MCF 10A (cell line): ENCODE measurements at regions not wholly inside any gene's neighbourhood (a gene's known extent, or its start where the extent isn't known, plus 50 kb on each side); places are given as distances from the start of the nearest gene placed in this dataset.
"Not testable (repeated sequence)": the region's sequence is repeated elsewhere in the genome, so short reads cannot be mapped to it uniquely, and the experiment has no call there.

Experiments
- BruUV-seq: library from RNA; stranded (reverse); fragments of 400-500 nt; replicated peaks from 2 replicates; lab custom pipeline; 2021; lab: Mats Ljungman, UMichigan
- CTCF ChIA-PET: fragments of 300-600 bp; sonication (Branson Sonifier 250); formaldehyde crosslinking; extraction: SDS; loops from one replicate; lab custom pipeline; 2021; ENCODE audit warnings: antibody characterized with exemption, inconsistent platforms; lab: Yijun Ruan, JAX
- POLR2A ChIA-PET: fragments of 300-600, 350-650 bp; sonication (Branson Sonifier 250); formaldehyde crosslinking; extraction: SDS; loops from one replicate; lab custom pipeline; 2020; ENCODE audit warnings: antibody characterized with exemption, inconsistent platforms; lab: Yijun Ruan, JAX
- DNase-seq: peaks from one replicate; pipeline ENCODE4 v3.0.0-alpha.2; 2018; ENCODE audit not compliant: unreplicated experiment
- H3K27ac Mint-ChIP-seq: one replicate; pipeline ENCODE4 v1.8.0; 2022; ENCODE audit warnings: mild to moderate bottlenecking, low read depth, mixed read lengths; ENCODE audit not compliant: unreplicated experiment
- H3K27me3 Mint-ChIP-seq: one replicate; pipeline ENCODE4 v1.8.0; 2022; ENCODE audit warnings: mixed read lengths; ENCODE audit not compliant: insufficient read depth, unreplicated experiment
- H3K36me3 Mint-ChIP-seq: one replicate; pipeline ENCODE4 v1.8.0; 2022; ENCODE audit warnings: mild to moderate bottlenecking, moderate library complexity, mixed read lengths; ENCODE audit not compliant: insufficient read depth, unreplicated experiment
- H3K4me1 Mint-ChIP-seq: one replicate; pipeline ENCODE4 v1.8.0; 2022; ENCODE audit warnings: mixed read lengths; ENCODE audit not compliant: insufficient read depth, unreplicated experiment
- H3K4me3 Mint-ChIP-seq: one replicate; pipeline ENCODE4 v1.8.0; 2022; ENCODE audit warnings: mild to moderate bottlenecking, moderate library complexity, mixed read lengths; ENCODE audit not compliant: unreplicated experiment
- H3K9me3 Mint-ChIP-seq: one replicate; pipeline ENCODE4 v1.8.0; 2022; ENCODE audit warnings: mixed read lengths; ENCODE audit not compliant: unreplicated experiment
- intact Hi-C: fragments of 100-400 bp; cut with micrococcal nuclease; formaldehyde crosslinking; loops from 2 replicates; pipeline ENCODE4 v1.14.1; 2022
- TF ChIP-seq, protein P1 (sequence below): fragments of 200-600 bp; IDR thresholded peaks from one replicate; pipeline ENCODE4 v1.8.0; 2022; ENCODE audit warnings: antibody characterized with exemption, mild to moderate bottlenecking; ENCODE audit not compliant: unreplicated experiment

GRCh38 chr6:133787859-133788505 lies 100.9 kb upstream of the TCF21 start:
- Mint-ChIP-seq H3K27ac (no peak overlapping the region), H3K4me1 (peaks cover 9% of the 10 kb centered on the region), H3K27me3 (no peaks in the 10 kb centered on the region), H3K36me3 (no peaks in the 10 kb centered on the region), H3K4me3 (no peak overlapping the region), H3K9me3 (no peaks in the 10 kb centered on the region)
- DNase-seq = no peak
- TF ChIP-seq, protein P1, sequence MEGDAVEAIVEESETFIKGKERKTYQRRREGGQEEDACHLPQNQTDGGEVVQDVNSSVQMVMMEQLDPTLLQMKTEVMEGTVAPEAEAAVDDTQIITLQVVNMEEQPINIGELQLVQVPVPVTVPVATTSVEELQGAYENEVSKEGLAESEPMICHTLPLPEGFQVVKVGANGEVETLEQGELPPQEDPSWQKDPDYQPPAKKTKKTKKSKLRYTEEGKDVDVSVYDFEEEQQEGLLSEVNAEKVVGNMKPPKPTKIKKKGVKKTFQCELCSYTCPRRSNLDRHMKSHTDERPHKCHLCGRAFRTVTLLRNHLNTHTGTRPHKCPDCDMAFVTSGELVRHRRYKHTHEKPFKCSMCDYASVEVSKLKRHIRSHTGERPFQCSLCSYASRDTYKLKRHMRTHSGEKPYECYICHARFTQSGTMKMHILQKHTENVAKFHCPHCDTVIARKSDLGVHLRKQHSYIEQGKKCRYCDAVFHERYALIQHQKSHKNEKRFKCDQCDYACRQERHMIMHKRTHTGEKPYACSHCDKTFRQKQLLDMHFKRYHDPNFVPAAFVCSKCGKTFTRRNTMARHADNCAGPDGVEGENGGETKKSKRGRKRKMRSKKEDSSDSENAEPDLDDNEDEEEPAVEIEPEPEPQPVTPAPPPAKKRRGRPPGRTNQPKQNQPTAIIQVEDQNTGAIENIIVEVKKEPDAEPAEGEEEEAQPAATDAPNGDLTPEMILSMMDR = no peak
- ChIA-PET POLR2A (interaction anchor here (0.9 kb wide), 1 partner anchor 8 kb away, joined by 3 read pairs; no protein-coding TSS in a partner anchor), CTCF (interaction anchor here (0.6 to 1.9 kb wide), 3 partner anchors 78 to 235 kb away, joined by 4 read pairs; no protein-coding TSS in a partner anchor)
- BruUV-seq = no TSS peak
- intact Hi-C loops = no loop called here

DNA sequence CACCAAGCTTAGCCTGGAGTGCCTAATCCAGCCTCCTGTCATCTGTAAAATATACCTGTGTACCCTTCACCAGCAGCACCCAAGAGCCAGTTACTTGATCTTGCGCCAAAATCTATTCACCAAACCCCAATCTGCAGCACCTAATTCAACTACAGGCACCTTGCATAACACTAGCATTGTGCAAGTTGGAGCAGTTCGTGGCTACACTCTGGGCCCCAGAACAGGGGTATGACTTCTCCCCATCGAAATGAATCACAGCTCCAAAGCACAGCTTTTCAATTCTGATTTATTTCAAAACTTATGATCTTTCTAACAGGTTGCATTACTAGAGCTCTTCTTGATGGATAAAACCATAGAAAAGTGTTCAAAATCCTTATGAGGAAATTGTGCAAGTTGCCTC lies 100.4 kb upstream of the TCF21 start:
- Mint-ChIP-seq H3K27me3 (no peaks in the 10 kb centered on the region), H3K9me3 (no peaks in the 10 kb centered on the region), H3K27ac (no peak overlapping the region), H3K4me1 (peaks cover 9% of the 10 kb centered on the region), H3K4me3 (no peak overlapping the region), H3K36me3 (no peaks in the 10 kb centered on the region)
- CTCF ChIA-PET = interaction anchor here (0.6 to 1.9 kb wide), 3 partner anchors 79 to 219 kb away, joined by 3 to 4 read pairs (median 4); no protein-coding TSS in a partner anchor
- POLR2A ChIA-PET = interaction anchor here (1.1 kb wide), 1 partner anchor 17 kb away, joined by 3 read pairs; no protein-coding TSS in a partner anchor
- intact Hi-C loops = no loop called here
- BruUV-seq = no TSS peak
- TF ChIP-seq, protein P1 = no peak
- peak; percentile 49 for DNase-seq

DNA sequence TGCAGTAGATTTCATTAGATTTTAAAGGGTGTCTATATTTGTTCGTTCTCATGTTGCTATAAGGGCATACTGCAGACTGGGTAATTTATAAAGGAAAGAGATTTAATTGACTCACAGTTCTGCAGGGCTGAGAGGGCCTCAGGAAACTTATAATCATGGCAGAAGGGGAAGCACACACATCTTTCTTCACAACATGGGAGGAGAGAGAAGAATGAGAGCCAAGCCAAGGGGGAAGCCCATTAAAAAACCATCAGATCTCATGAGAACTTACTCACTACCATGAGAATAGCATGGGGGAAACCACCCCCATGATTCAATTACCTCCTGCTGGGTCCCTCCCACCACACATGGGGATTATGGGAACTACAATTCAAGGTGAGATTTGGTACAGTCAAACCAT lies 99.5 kb upstream of the TCF21 start:
- H3K27me3 Mint-ChIP-seq, H3K36me3 Mint-ChIP-seq, H3K4me3 Mint-ChIP-seq, H3K27ac Mint-ChIP-seq, H3K9me3 Mint-ChIP-seq, H3K4me1 Mint-ChIP-seq, BruUV-seq, DNase-seq, intact Hi-C loops: not testable (repeated sequence)
- ChIA-PET POLR2A (interaction anchor here (1.1 kb wide), 1 partner anchor 16 kb away, joined by 3 read pairs; no protein-coding TSS in a partner anchor), CTCF (interaction anchor here (0.5 to 1.0 kb wide), 3 partner anchors 10 to 302 kb away, joined by 3 to 5 read pairs (median 3); no protein-coding TSS in a partner anchor)

GRCh38 chr6:133790756-133791155 lies 98.2 kb upstream of the TCF21 start:
- DNase-seq, POLR2A ChIA-PET, H3K27ac Mint-ChIP-seq, H3K4me1 Mint-ChIP-seq, H3K27me3 Mint-ChIP-seq, CTCF ChIA-PET, H3K9me3 Mint-ChIP-seq, H3K4me3 Mint-ChIP-seq, BruUV-seq, intact Hi-C loops, H3K36me3 Mint-ChIP-seq: not testable (repeated sequence)

DNA sequence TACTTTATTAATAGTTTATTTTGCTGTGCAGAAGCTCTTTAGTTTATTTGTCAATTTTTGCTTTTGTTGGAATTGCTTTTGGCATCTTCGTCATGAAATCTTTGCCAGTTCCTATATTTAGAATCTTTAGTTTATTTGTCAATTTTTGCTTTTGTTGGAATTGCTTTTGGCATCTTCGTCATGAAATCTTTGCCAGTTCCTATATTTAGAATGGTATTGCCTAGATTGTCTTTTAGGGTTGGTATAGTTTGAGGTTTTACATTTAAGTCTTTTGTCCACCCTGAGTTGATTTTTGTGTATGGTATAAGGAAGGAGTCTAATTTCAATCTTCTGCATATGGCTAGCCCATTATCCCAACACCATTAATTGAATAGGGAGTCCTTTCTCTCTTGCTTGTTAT lies 93.9 kb upstream of the TCF21 start:
- BruUV-seq, DNase-seq, H3K27ac Mint-ChIP-seq, H3K4me1 Mint-ChIP-seq, H3K27me3 Mint-ChIP-seq, H3K36me3 Mint-ChIP-seq, POLR2A ChIA-PET, intact Hi-C loops, H3K4me3 Mint-ChIP-seq: not testable (repeated sequence)
- CTCF ChIA-PET = interaction anchor here (0.7 to 1.1 kb wide), 2 partner anchors 11 to 42 kb away, joined by 4 read pairs; no protein-coding TSS in a partner anchor
- H3K9me3 Mint-ChIP-seq = peaks cover 30% of the 10 kb centered on the region
